HepG2 (cell line): ENCODE measurements at regions not wholly inside any gene's neighbourhood (a gene's known extent, or its start where the extent isn't known, plus 50 kb on each side); places are given as distances from the start of the nearest gene placed in this dataset.

ENCODE experiments used
- ATAC-seq: fragments of 200-7000 bp; cut with Tn5 transposase; 3 replicates; pipeline ENCODE4 v1.9.1; 2020; ENCODE audit warnings: mild to moderate bottlenecking, moderate library complexity
- BruUV-seq: library from RNA; stranded (reverse); fragments of 400-500 nt; replicated peaks from 2 replicates; lab custom pipeline; 2021; lab: Mats Ljungman, UMichigan
- CTCF ChIA-PET: fragments of 300-600 bp; formaldehyde crosslinking; extraction: SDS; loops from one replicate; lab custom pipeline; 2021; ENCODE audit warnings: low total read pairs, inconsistent platforms, low intra/inter-chr PET ratio; lab: Yijun Ruan, JAX
- POLR2A ChIA-PET: fragments of 350-600 bp; sonication (Branson Sonifier 250); formaldehyde crosslinking; loops from one replicate; lab custom pipeline; 2020; ENCODE audit warnings: antibody characterized with exemption, inconsistent platforms; lab: Yijun Ruan, JAX
- DNase-seq: peaks from one replicate; pipeline ENCODE4 v3.0.0-alpha.2; 2015; ENCODE audit warnings: low spot score
- FAIRE-seq: peaks from 3 replicates; lab custom pipeline; 2011; peaks lifted over from hg19 to GRCh38; lab: Jason Lieb, UNC
- H2AFZ ChIP-seq: one replicate; pipeline ENCODE4 v1.6.1; 2011; ENCODE audit warnings: low read length, inconsistent platforms
- H3K27ac ChIP-seq: fragments of 300-600 bp; 3 replicates; pipeline ENCODE4 v1.8.0; 2011; ENCODE audit warnings: mixed run types, mild to moderate bottlenecking, mixed read lengths, low read length, inconsistent platforms; ENCODE audit not compliant: insufficient read depth; ENCODE audit errors: extremely low read length
- H3K27me3 ChIP-seq, 2 experiments: fragments of 200-600 bp in 1 of 2; 2 replicates in 1 of 2; 3 replicates in 1 of 2; pipeline versions ENCODE4 v1.6.0 to v1.8.0; 2011; ENCODE audit warnings: low read length in 2 of 2, mild to moderate bottlenecking in 2 of 2, moderate library complexity in 2 of 2, inconsistent platforms in 1 of 2; ENCODE audit not compliant: insufficient read depth in 2 of 2, control insufficient read depth in 1 of 2
- H3K36me3 ChIP-seq, 2 experiments: fragments of 200-600 bp in 1 of 2; replicated peaks in 1 of 2; 2 replicates in 1 of 2; 3 replicates in 1 of 2; pipeline versions ENCODE4 v1.5.1 to v1.8.0; 2011; ENCODE audit warnings: low read length in 2 of 2, inconsistent platforms in 1 of 2; ENCODE audit not compliant: insufficient read depth in 2 of 2, control insufficient read depth in 1 of 2
- H3K4me1 ChIP-seq: 2 replicates; pipeline ENCODE4 v1.5.1; 2012; ENCODE audit warnings: low read length, inconsistent platforms; ENCODE audit not compliant: insufficient read depth
- H3K4me2 ChIP-seq: 2 replicates; pipeline ENCODE4 v1.6.0; 2011; ENCODE audit warnings: low read depth, low read length, inconsistent platforms
- H3K4me3 ChIP-seq, 3 experiments: fragments of 200-600 bp in 1 of 3; sonication (generic), shearing (Covaris generic) in 1 of 3; replicated peaks in 1 of 3; 2 replicates each; pipeline ENCODE4 v1.5.1; 2011 to 2016; ENCODE audit warnings: low read length in 3 of 3, inconsistent platforms in 2 of 3, low read depth in 2 of 3, mild to moderate bottlenecking in 2 of 3, control low read depth in 1 of 3, mixed read lengths in 1 of 3; ENCODE audit not compliant: insufficient read depth in 1 of 3
- H3K79me2 ChIP-seq: one replicate; pipeline ENCODE4 v1.6.1; 2011; ENCODE audit warnings: low read length, inconsistent platforms; ENCODE audit not compliant: insufficient read depth
- H3K9ac ChIP-seq: 2 replicates; pipeline ENCODE4 v1.6.0; 2011; ENCODE audit warnings: mild to moderate bottlenecking, low read depth, low read length, inconsistent platforms; ENCODE audit not compliant: insufficient read depth
- H3K9me3 ChIP-seq: 2 replicates; pipeline ENCODE4 v1.5.1; 2012; ENCODE audit warnings: mild to moderate bottlenecking, low read length
- H4K20me1 ChIP-seq: 2 replicates; pipeline ENCODE4 v1.6.0; 2011; ENCODE audit warnings: inconsistent platforms, mild to moderate bottlenecking, low read length, moderate library complexity; ENCODE audit not compliant: insufficient read depth
- BATF2 ChIP-seq: sonication (generic); formaldehyde crosslinking; IDR thresholded peaks from 2 replicates; pipeline ENCODE4 v1.8.0; 2022; ENCODE audit warnings: mild to moderate bottlenecking, missing genetic modification reagents, moderate library complexity
- ETV6 ChIP-seq: sonication (generic); formaldehyde crosslinking; conservative IDR thresholded peaks from 2 replicates; pipeline ENCODE4 v1.4.0; 2020; ENCODE audit warnings: missing genetic modification reagents
- GZF1 ChIP-seq: sonication (generic); formaldehyde crosslinking; IDR thresholded peaks from 2 replicates; pipeline ENCODE4 v1.5.1; 2020; ENCODE audit warnings: mild to moderate bottlenecking, missing genetic modification reagents
- JARID2 ChIP-seq: sonication (generic); formaldehyde crosslinking; IDR thresholded peaks from 2 replicates; pipeline ENCODE4 v1.8.1; 2023; ENCODE audit warnings: missing genetic modification reagents, inconsistent platforms; ENCODE audit not compliant: insufficient replicate concordance
- KDM6A ChIP-seq: IDR thresholded peaks from 2 replicates; pipeline ENCODE4 v1.6.1; 2016; ENCODE audit warnings: low read depth
- KLF15 ChIP-seq: sonication (generic); formaldehyde crosslinking; IDR thresholded peaks from 2 replicates; pipeline ENCODE4 v1.8.1; 2023; ENCODE audit warnings: borderline replicate concordance, mild to moderate bottlenecking, inconsistent platforms, missing genetic modification reagents, mixed read lengths
- NCOA5 ChIP-seq: sonication (generic); formaldehyde crosslinking; IDR thresholded peaks from 2 replicates; pipeline ENCODE4 v1.4.0; 2020; ENCODE audit warnings: missing genetic modification reagents
- POLR2G ChIP-seq: fragments of 200-400 bp; formaldehyde crosslinking; IDR thresholded peaks from 2 replicates; pipeline ENCODE4 v1.6.1; 2018; ENCODE audit warnings: mild to moderate bottlenecking, low read depth, low read length, moderate library complexity
- RBAK ChIP-seq: sonication (generic); formaldehyde crosslinking; IDR thresholded peaks from 2 replicates; pipeline ENCODE4 v1.5.1; 2020; ENCODE audit warnings: mild to moderate bottlenecking, missing genetic modification reagents
- SP1 ChIP-seq, 2 experiments: fragments of 450-650 bp in 1 of 2; sonication (generic) in 1 of 2; formaldehyde crosslinking in 1 of 2; IDR thresholded peaks; 2 replicates each; pipeline versions ENCODE4 v1.4.0 to v1.6.1; 2016 to 2020; ENCODE audit warnings: missing genetic modification reagents in 1 of 2
- ZNF230 ChIP-seq: sonication (generic); formaldehyde crosslinking; IDR thresholded peaks from 2 replicates; pipeline ENCODE4 v1.4.0; 2020; ENCODE audit warnings: mild to moderate bottlenecking, missing genetic modification reagents
- ZNF354B ChIP-seq: sonication (generic); formaldehyde crosslinking; IDR thresholded peaks from 2 replicates; pipeline ENCODE4 v1.8.0; 2022; ENCODE audit warnings: mild to moderate bottlenecking, missing genetic modification reagents
- ZNF652 ChIP-seq: IDR thresholded peaks from 2 replicates; pipeline ENCODE4 v1.6.1; 2016; ENCODE audit warnings: low read depth, borderline replicate concordance
- WGBS: methylation state at CpG from one replicate; pipeline ENCODE4 v1.1.6; 2017; ENCODE audit warnings: low lambda C conversion rate; 5-methylcytosine and 5-hydroxymethylcytosine counted together
- in situ Hi-C: cut with HindIII; loops from 2 replicates; pipeline ENCODE4 v1.10.0; 2017; ENCODE audit warnings: low pct_unique_long_range_greater_than_20kb; ENCODE audit not compliant: extremely low pct_ligation_motif_present
- intact Hi-C: fragments of 100-400 bp; cut with micrococcal nuclease; formaldehyde crosslinking; loops from one replicate; pipeline ENCODE4 v1.10.0; 2022; ENCODE audit not compliant: unreplicated experiment
- TF ChIP-seq, protein P1 (sequence below): sonication (generic); formaldehyde crosslinking; IDR thresholded peaks from 2 replicates; pipeline ENCODE4 v1.4.0; 2020; ENCODE audit warnings: missing genetic modification reagents
- TF ChIP-seq, protein P2 (sequence below): sonication (generic); formaldehyde crosslinking; IDR thresholded peaks from 2 replicates; pipeline ENCODE4 v1.5.0; 2020; ENCODE audit warnings: missing genetic modification reagents

GRCh38 chr7:115146148-115146547 is 224.3 kb downstream of the MDFIC start:
- no peak overlapping the region for H3K27ac ChIP-seq
- FAIRE-seq: no peak
- 70% methylated on average over 3 of the region's 3 CpGs for WGBS
- peaks cover 11% of the 10 kb centered on the region for H3K4me1 ChIP-seq
- H3K4me2 ChIP-seq: no peak overlapping the region
- intact Hi-C loops: no loop called here
- no peak overlapping the region for H2AFZ ChIP-seq
- BruUV-seq: no TSS peak
- H3K9ac ChIP-seq: no peak overlapping the region
- no peaks in the 10 kb centered on the region for H3K27me3 ChIP-seq
- no peak for DNase-seq
- no peaks in the 10 kb centered on the region for H3K36me3 ChIP-seq
- ChIA-PET POLR2A (no interaction called here), CTCF (no interaction called here)
- TF ChIP-seq ZNF652 (CRISPR knock-in tag): no peak
- no peak for TF ChIP-seq ETV6 (CRISPR knock-in tag)
- no peak for TF ChIP-seq KLF15 (CRISPR knock-in tag)
- no peak for TF ChIP-seq SP1 (IDR thresholded peaks at IDR 0.05)
- TF ChIP-seq SP1 (CRISPR knock-in tag; IDR thresholded peaks at IDR 0.05): no peak
- no peak for TF ChIP-seq NCOA5 (CRISPR knock-in tag)
- TF ChIP-seq BATF2 (CRISPR knock-in tag): no peak
- no peak for TF ChIP-seq KDM6A (CRISPR knock-in tag)
- TF ChIP-seq ZNF354B: no peak
- TF ChIP-seq GZF1 (CRISPR knock-in tag): no peak
- no peak for TF ChIP-seq RBAK (CRISPR knock-in tag)
- no peak for TF ChIP-seq JARID2 (CRISPR knock-in tag)
- no peak for TF ChIP-seq POLR2G
- TF ChIP-seq ZNF230 (CRISPR knock-in tag): no peak
- TF ChIP-seq, protein P1, sequence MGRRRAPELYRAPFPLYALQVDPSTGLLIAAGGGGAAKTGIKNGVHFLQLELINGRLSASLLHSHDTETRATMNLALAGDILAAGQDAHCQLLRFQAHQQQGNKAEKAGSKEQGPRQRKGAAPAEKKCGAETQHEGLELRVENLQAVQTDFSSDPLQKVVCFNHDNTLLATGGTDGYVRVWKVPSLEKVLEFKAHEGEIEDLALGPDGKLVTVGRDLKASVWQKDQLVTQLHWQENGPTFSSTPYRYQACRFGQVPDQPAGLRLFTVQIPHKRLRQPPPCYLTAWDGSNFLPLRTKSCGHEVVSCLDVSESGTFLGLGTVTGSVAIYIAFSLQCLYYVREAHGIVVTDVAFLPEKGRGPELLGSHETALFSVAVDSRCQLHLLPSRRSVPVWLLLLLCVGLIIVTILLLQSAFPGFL (CRISPR knock-in tag): no peak
- TF ChIP-seq, protein P2, sequence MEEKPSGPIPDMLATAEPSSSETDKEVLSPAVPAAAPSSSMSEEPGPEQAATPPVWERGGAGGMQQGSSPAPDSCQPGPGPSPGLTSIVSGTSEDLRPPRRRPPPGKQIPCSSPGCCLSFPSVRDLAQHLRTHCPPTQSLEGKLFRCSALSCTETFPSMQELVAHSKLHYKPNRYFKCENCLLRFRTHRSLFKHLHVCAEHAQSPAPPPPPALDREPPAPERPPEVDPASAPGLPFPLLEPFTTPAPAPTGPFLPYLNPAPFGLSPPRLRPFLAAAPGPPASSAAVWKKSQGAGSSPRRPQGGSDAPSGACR (CRISPR knock-in tag): no peak
- ATAC-seq: no peak
- no peaks in the 10 kb centered on the region for H4K20me1 ChIP-seq
- H3K9me3 ChIP-seq: peaks cover 5% of the 10 kb centered on the region; the same call in 1 of the 2 replicates
- H3K4me3 ChIP-seq: no peak overlapping the region
- in situ Hi-C loops: no loop called here
- H3K79me2 ChIP-seq: no peaks in the 10 kb centered on the region
